HCT116 (cell line): ENCODE measurements at regions not wholly inside any gene's neighbourhood (a gene's known extent, or its start where the extent isn't known, plus 50 kb on each side); places are given as distances from the start of the nearest gene placed in this dataset.

ENCODE experiments used
- ATAC-seq: fragments of 200-7000 bp; cut with Tn5 transposase; 2 replicates; pipeline ENCODE4 v1.9.1; 2020; ENCODE audit warnings: mild to moderate bottlenecking, moderate library complexity
- BruUV-seq: library from RNA; stranded (reverse); fragments of 400-500 nt; replicated peaks from 2 replicates; lab custom pipeline; 2021; lab: Mats Ljungman, UMichigan
- CTCF ChIA-PET: fragments of 300-600 bp; sonication (Branson Sonifier 250); formaldehyde crosslinking; loops from one replicate; lab custom pipeline; 2021; ENCODE audit warnings: antibody characterized with exemption; lab: Charles Lee
- POLR2A ChIA-PET: fragments of 300-600, 350-600 bp; sonication (Branson Sonifier 250); formaldehyde crosslinking; loops from one replicate; lab custom pipeline; 2021; ENCODE audit warnings: antibody characterized with exemption; lab: Charles Lee
- RAD21 ChIA-PET, 2 experiments: fragments of 300-600 bp; sonication (Branson Sonifier 250); formaldehyde crosslinking; loops; one replicate each; lab custom pipeline; 2023; ENCODE audit warnings: low total read pairs in 2 of 2; ENCODE audit not compliant: uncharacterized antibody in 2 of 2, unreplicated experiment in 2 of 2, low non-redundant PET in 1 of 2; lab: Charles Lee
- DNase-seq: peaks from one replicate; pipeline ENCODE4 v3.0.0-alpha.2; 2010; ENCODE audit warnings: low read depth, low spot score
- H2AFZ ChIP-seq: fragments of 200-600 bp; shearing (Covaris generic), sonication (generic); 2 replicates; pipeline ENCODE4 v1.6.1; 2017; ENCODE audit warnings: low read depth, mixed run types, mixed read lengths, antibody characterized with exemption, low read length; ENCODE audit not compliant: poor library complexity, severe bottlenecking
- H3K27ac ChIP-seq: 2 replicates; pipeline ENCODE4 v1.5.1; 2012; ENCODE audit warnings: low read depth, low read length
- H3K27me3 ChIP-seq: fragments of 200-600 bp; sonication (generic); 2 replicates; pipeline ENCODE4 v1.6.1; 2016; ENCODE audit warnings: mixed run types, low read length, mixed read lengths; ENCODE audit not compliant: insufficient read depth
- H3K36me3 ChIP-seq, 2 experiments: fragments of 200-500 bp in 1 of 2; fragments of 200-600 bp in 1 of 2; sonication (Bioruptor generic) in 1 of 2; sonication (generic) in 1 of 2; 2 replicates each; pipeline versions ENCODE4 v1.5.1 to v1.6.1; 2014 to 2016; ENCODE audit warnings: low read length in 2 of 2, inconsistent platforms in 1 of 2, mixed read lengths in 1 of 2, mixed run types in 1 of 2; ENCODE audit not compliant: insufficient read depth in 2 of 2, control insufficient read depth in 1 of 2
- H3K4me1 ChIP-seq, 2 experiments: fragments of 200-600 bp in 1 of 2; sonication (generic) in 1 of 2; 2 replicates each; pipeline versions ENCODE4 v1.5.1 to v1.6.1; 2012 to 2017; ENCODE audit warnings: low read length in 2 of 2, inconsistent platforms in 1 of 2, mild to moderate bottlenecking in 1 of 2, mixed read lengths in 1 of 2, mixed run types in 1 of 2, moderate library complexity in 1 of 2; ENCODE audit not compliant: insufficient read depth in 2 of 2, control insufficient read depth in 1 of 2
- H3K4me2 ChIP-seq: fragments of 200-600 bp; sonication (generic); 2 replicates; pipeline ENCODE4 v1.6.1; 2017; ENCODE audit warnings: mixed run types, low read length, mixed read lengths
- H3K4me3 ChIP-seq, 2 experiments: fragments of 200-600 bp in 1 of 2; sonication (generic) in 1 of 2; replicated peaks in 1 of 2; 2 replicates each; pipeline ENCODE4 v1.5.1; 2011 to 2016; ENCODE audit warnings: low read length in 2 of 2, control low read depth in 1 of 2, low read depth in 1 of 2, mild to moderate bottlenecking in 1 of 2, mixed read lengths in 1 of 2, mixed run types in 1 of 2
- H3K79me2 ChIP-seq: fragments of 200-600 bp; sonication (generic); 2 replicates; pipeline ENCODE4 v1.6.1; 2017; ENCODE audit warnings: mild to moderate bottlenecking, mixed run types, low read length, moderate library complexity, mixed read lengths; ENCODE audit not compliant: insufficient read depth
- H3K9ac ChIP-seq: fragments of 200-600 bp; sonication (generic); 2 replicates; pipeline ENCODE4 v1.6.1; 2016; ENCODE audit warnings: low read length, mixed read lengths
- H3K9me2 ChIP-seq: fragments of 200-600 bp; sonication (generic), shearing (Covaris generic); 2 replicates; pipeline ENCODE4 v1.6.1; 2017; ENCODE audit warnings: mixed run types, mild to moderate bottlenecking, moderate library complexity; ENCODE audit not compliant: insufficient read depth
- H3K9me3 ChIP-seq, 2 experiments: fragments of 200-500 bp in 1 of 2; fragments of 200-600 bp in 1 of 2; sonication (Bioruptor generic) in 1 of 2; sonication (generic) in 1 of 2; 2 replicates each; pipeline ENCODE4 v1.6.1; 2014 to 2017; ENCODE audit warnings: low read length in 2 of 2, mixed read lengths in 2 of 2, inconsistent platforms in 1 of 2, low read depth in 1 of 2, mild to moderate bottlenecking in 1 of 2, mixed run types in 1 of 2, moderate library complexity in 1 of 2; ENCODE audit not compliant: control insufficient read depth in 1 of 2, insufficient read depth in 1 of 2
- H4K20me1 ChIP-seq: fragments of 200-600 bp; sonication (generic), shearing (Covaris generic); 2 replicates; pipeline ENCODE4 v1.6.1; 2017; ENCODE audit warnings: mixed run types, mild to moderate bottlenecking, moderate library complexity; ENCODE audit not compliant: insufficient read depth
- CBX3 ChIP-seq: IDR thresholded peaks from 2 replicates; pipeline ENCODE4 v1.6.1; 2012; ENCODE audit warnings: low read depth
- CEBPB ChIP-seq: IDR thresholded peaks from 2 replicates; pipeline ENCODE4 v1.6.1; 2012; ENCODE audit warnings: low read depth
- EGR1 ChIP-seq: IDR thresholded peaks from 2 replicates; pipeline ENCODE4 v1.6.1; 2012; ENCODE audit warnings: low read depth
- EZH2 ChIP-seq: fragments of 200-600 bp; sonication (generic); IDR thresholded peaks from 2 replicates; pipeline ENCODE4 v1.6.1; 2017; ENCODE audit warnings: antibody characterized with exemption, mixed run types
- EZH2phosphoT487 ChIP-seq: fragments of 200-600 bp; IDR thresholded peaks from 2 replicates; pipeline ENCODE4 v1.6.1; 2018; ENCODE audit warnings: antibody characterized with exemption, borderline replicate concordance
- FOSL1 ChIP-seq: IDR thresholded peaks from 2 replicates; pipeline ENCODE4 v1.6.1; 2012; ENCODE audit warnings: low read depth
- JUND ChIP-seq: IDR thresholded peaks from 2 replicates; pipeline ENCODE4 v1.6.1; 2012
- POLR2A ChIP-seq: IDR thresholded peaks from 2 replicates; pipeline ENCODE4 v1.7.0; 2011; ENCODE audit warnings: borderline replicate concordance; ENCODE audit not compliant: insufficient read depth, insufficient read length; ENCODE audit errors: extremely low read depth
- RAD21 ChIP-seq: IDR thresholded peaks from 2 replicates; pipeline ENCODE4 v1.6.1; 2012; ENCODE audit warnings: low read depth, mild to moderate bottlenecking
- SIN3A ChIP-seq: IDR thresholded peaks from 2 replicates; pipeline ENCODE4 v1.6.1; 2012; ENCODE audit warnings: low read depth
- SP1 ChIP-seq: IDR thresholded peaks from 2 replicates; pipeline ENCODE4 v1.6.1; 2012; ENCODE audit warnings: low read depth
- TCF7L2 ChIP-seq: IDR thresholded peaks from 2 replicates; pipeline ENCODE4 v1.7.0; 2011; ENCODE audit warnings: borderline replicate concordance, inconsistent platforms; ENCODE audit not compliant: insufficient read depth, insufficient read length; ENCODE audit errors: extremely low read depth
- YY1 ChIP-seq: IDR thresholded peaks from 2 replicates; pipeline ENCODE4 v1.6.1; 2011; ENCODE audit warnings: low read length, low read depth, moderate library complexity, mild to moderate bottlenecking; ENCODE audit not compliant: insufficient replicate concordance; ENCODE audit errors: extremely low read depth
- ZFX ChIP-seq: fragments of 450-650 bp; IDR thresholded peaks from 2 replicates; pipeline ENCODE4 v1.6.1; 2017
- ZNF274 ChIP-seq: fragments of 200-500 bp; sonication (Bioruptor generic); IDR thresholded peaks from 2 replicates; pipeline ENCODE4 v1.6.1; 2014; ENCODE audit warnings: mild to moderate bottlenecking, low read depth, low read length, inconsistent platforms
- intact Hi-C: fragments of 100-400 bp; cut with micrococcal nuclease; formaldehyde crosslinking; loops from 2 replicates; pipeline ENCODE4 v1.10.0; 2022
- TF ChIP-seq, protein P1 (sequence below): IDR thresholded peaks from 2 replicates; pipeline ENCODE4 v1.6.1; 2012
- TF ChIP-seq, protein P2 (sequence below): IDR thresholded peaks from 2 replicates; pipeline ENCODE4 v1.6.1; 2012; ENCODE audit warnings: low read depth
- TF ChIP-seq, protein P3 (sequence below), 3 experiments: fragments of 200-600 bp in 1 of 3; sonication (generic) in 1 of 3; IDR thresholded peaks in 2 of 3; conservative IDR thresholded peaks in 1 of 3; 2 replicates each; pipeline ENCODE4 v1.5.1; 2012 to 2017; ENCODE audit warnings: low read depth in 2 of 3, low read length in 2 of 3, antibody characterized with exemption in 1 of 3, borderline replicate concordance in 1 of 3, control low read depth in 1 of 3, mild to moderate bottlenecking in 1 of 3, mixed read lengths in 1 of 3, mixed run types in 1 of 3, moderate library complexity in 1 of 3; ENCODE audit not compliant: insufficient read depth in 1 of 3
- TF ChIP-seq, protein P4 (sequence below): IDR thresholded peaks from 2 replicates; pipeline ENCODE4 v1.6.1; 2012

DNA sequence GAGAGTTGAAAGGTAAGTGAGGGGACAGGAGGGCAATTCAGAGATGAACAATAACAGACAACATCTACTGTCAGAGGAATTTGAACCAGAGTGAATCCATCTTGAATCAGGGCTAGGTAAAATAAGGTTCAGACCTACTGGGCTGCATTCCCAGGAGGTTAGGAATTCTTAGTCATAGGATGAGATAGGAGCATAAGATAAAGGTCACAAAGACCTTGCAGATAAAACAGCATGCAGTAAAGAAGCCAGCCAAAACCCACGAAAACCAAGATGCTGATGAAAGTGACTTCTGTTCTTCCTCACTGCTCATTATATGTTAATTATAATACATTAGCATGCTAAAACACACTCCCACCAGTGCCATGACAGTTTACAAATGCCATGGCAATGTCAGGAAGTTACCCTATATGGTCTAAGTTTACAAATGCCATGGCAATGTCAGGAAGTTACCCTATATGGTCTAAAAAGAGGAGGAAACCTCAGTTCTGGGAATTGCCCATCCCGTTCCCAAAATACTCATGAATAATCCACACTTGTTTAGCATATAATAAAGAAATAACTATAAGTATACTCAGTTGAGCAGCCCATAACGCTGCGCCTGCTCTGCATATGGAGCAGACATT, 248.5 kb downstream of the HAO1 start:
- H3K36me3 ChIP-seq = no peaks in the 10 kb centered on the region
- no peaks in the 10 kb centered on the region for H4K20me1 ChIP-seq
- DNase-seq (no peak), ATAC-seq (no peak)
- no peaks in the 10 kb centered on the region for H3K9me2 ChIP-seq
- RAD21 ChIA-PET = no interaction called here
- intact Hi-C loops = no loop called here
- no peak overlapping the region for H3K4me2 ChIP-seq
- H2AFZ ChIP-seq = no peak overlapping the region
- no peak overlapping the region for H3K4me3 ChIP-seq
- no peaks in the 10 kb centered on the region for H3K4me1 ChIP-seq
- no peaks in the 10 kb centered on the region for H3K79me2 ChIP-seq
- no peak overlapping the region for H3K9ac ChIP-seq
- POLR2A ChIA-PET = no interaction called here
- no TSS peak for BruUV-seq
- peaks cover 0 to 13% of the 10 kb centered on the region in 2 experiments; a peak in 2 of 4 replicates for H3K9me3 ChIP-seq
- no peak for TF ChIP-seq RAD21
- TF ChIP-seq SIN3A = no peak
- TF ChIP-seq YY1 = no peak
- no peak for TF ChIP-seq POLR2A
- no peak for TF ChIP-seq FOSL1
- TF ChIP-seq, protein P1, sequence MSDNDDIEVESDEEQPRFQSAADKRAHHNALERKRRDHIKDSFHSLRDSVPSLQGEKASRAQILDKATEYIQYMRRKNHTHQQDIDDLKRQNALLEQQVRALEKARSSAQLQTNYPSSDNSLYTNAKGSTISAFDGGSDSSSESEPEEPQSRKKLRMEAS = no peak
- no peak for TF ChIP-seq JUND
- TF ChIP-seq, protein P2, sequence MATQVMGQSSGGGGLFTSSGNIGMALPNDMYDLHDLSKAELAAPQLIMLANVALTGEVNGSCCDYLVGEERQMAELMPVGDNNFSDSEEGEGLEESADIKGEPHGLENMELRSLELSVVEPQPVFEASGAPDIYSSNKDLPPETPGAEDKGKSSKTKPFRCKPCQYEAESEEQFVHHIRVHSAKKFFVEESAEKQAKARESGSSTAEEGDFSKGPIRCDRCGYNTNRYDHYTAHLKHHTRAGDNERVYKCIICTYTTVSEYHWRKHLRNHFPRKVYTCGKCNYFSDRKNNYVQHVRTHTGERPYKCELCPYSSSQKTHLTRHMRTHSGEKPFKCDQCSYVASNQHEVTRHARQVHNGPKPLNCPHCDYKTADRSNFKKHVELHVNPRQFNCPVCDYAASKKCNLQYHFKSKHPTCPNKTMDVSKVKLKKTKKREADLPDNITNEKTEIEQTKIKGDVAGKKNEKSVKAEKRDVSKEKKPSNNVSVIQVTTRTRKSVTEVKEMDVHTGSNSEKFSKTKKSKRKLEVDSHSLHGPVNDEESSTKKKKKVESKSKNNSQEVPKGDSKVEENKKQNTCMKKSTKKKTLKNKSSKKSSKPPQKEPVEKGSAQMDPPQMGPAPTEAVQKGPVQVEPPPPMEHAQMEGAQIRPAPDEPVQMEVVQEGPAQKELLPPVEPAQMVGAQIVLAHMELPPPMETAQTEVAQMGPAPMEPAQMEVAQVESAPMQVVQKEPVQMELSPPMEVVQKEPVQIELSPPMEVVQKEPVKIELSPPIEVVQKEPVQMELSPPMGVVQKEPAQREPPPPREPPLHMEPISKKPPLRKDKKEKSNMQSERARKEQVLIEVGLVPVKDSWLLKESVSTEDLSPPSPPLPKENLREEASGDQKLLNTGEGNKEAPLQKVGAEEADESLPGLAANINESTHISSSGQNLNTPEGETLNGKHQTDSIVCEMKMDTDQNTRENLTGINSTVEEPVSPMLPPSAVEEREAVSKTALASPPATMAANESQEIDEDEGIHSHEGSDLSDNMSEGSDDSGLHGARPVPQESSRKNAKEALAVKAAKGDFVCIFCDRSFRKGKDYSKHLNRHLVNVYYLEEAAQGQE = no peak
- TF ChIP-seq, protein P3, sequence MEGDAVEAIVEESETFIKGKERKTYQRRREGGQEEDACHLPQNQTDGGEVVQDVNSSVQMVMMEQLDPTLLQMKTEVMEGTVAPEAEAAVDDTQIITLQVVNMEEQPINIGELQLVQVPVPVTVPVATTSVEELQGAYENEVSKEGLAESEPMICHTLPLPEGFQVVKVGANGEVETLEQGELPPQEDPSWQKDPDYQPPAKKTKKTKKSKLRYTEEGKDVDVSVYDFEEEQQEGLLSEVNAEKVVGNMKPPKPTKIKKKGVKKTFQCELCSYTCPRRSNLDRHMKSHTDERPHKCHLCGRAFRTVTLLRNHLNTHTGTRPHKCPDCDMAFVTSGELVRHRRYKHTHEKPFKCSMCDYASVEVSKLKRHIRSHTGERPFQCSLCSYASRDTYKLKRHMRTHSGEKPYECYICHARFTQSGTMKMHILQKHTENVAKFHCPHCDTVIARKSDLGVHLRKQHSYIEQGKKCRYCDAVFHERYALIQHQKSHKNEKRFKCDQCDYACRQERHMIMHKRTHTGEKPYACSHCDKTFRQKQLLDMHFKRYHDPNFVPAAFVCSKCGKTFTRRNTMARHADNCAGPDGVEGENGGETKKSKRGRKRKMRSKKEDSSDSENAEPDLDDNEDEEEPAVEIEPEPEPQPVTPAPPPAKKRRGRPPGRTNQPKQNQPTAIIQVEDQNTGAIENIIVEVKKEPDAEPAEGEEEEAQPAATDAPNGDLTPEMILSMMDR (IDR thresholded peaks at IDR 0.05 in 2 of 3, conservative IDR thresholded peaks at IDR 0.05 in 1 of 3; ENCODE audit: borderline replicate concordance in 1 of 3, insufficient read depth in 1 of 3, low read depth in 2 of 3, low read length in 2 of 3) = no peak
- no peak for TF ChIP-seq SP1
- no peak for TF ChIP-seq CEBPB
- TF ChIP-seq TCF7L2 = no peak
- TF ChIP-seq ZFX = no peak
- no peak for TF ChIP-seq CBX3
- TF ChIP-seq EZH2phosphoT487 = no peak
- TF ChIP-seq, protein P4, sequence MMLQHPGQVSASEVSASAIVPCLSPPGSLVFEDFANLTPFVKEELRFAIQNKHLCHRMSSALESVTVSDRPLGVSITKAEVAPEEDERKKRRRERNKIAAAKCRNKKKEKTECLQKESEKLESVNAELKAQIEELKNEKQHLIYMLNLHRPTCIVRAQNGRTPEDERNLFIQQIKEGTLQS = no peak
- TF ChIP-seq EGR1 = no peak
- no peak for TF ChIP-seq EZH2
- no peak for TF ChIP-seq ZNF274
- TF ChIP-seq, all 23 proteins: peak for 0
- H3K27ac ChIP-seq = no peak overlapping the region
- H3K27me3 ChIP-seq = no peaks in the 10 kb centered on the region
- CTCF ChIA-PET = no interaction called here
